Right lung (tissue), 2 donors: ENCODE measurements at regions not wholly inside any gene's neighbourhood (a gene's known extent, or its start where the extent isn't known, plus 50 kb on each side); places are given as distances from the start of the nearest gene placed in this dataset.
"Not testable (repeated sequence)": the region's sequence is repeated elsewhere in the genome, so short reads cannot be mapped to it uniquely, and the experiment has no call there.

Source experiments
- DNase-seq, 2 donors: peaks; one replicate each; pipeline ENCODE4 v3.0.0-alpha.2; 2013

DNA sequence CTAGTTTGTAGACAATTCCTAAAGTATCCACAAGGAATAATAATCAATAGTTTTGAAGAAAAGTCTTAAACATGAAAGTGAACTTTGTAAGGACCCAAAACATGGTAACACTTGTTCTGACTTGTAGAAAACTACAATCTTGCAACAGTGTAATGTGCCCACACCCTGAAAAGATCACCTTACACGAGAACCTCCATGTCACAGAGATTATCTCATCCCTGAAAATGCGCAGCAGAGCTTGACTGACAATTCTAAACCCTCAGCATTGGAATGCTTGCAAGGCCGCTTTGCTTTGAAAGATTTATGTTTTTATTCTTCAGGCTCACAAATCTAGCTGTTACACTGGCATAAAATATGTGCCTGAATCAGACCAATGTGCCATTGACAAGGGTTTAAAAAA is 346.6 kb downstream of the KLF13 start:
- not testable (repeated sequence) for DNase-seq

DNA sequence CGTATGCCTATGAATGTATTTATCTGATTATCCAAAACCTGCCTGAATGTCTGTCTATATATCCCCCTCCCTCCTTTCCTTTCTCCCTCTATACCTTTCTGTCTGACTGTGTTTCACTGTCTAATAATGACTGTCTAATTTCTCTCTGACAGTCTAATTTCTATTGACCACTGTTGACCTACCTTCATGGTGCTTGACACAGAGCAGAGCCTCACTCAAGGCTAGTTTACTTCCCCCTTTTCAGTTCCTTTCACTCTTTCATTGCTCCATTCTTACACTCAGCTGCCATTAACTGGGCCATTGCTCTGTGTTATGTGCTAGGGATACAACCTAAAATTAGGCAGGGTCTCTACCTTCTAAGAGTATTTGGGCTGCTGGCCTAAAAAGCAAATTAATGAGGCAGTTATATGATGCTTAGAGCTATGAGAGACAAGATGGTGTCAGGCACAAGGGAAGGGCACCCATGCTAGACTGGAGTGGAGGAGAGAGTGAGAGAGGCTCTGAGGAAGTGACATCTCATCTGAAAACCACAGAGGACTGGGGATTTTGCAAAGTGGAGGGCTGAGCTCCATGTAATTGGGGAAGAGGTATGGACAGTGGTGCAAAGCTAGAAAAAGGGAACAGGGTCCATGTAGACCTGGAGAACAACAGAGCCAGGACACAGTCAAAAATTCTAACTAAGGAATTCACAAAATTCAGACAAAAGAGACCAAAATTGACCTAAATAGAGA is 348.6 kb upstream of the CHRNA7 start:
- not testable (repeated sequence) for DNase-seq

DNA sequence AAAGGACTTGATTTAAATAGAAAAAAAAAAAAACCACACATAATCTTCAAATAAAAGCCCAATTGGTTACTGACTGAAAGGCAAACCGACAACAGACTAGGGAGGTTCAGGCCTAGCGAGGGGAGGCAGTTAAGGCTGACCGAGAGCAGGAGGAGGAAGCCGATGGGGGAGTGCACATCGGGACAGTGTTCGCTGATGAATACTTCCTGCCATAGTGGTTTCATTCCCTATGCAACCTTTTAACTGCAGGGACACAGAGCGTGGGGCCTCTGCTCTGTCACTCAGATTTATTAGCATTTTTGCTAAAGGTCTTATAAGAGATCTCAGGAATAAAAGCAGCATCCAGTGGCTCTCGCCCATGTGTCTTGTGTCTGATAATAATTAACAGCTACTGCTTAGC is 343.2 kb upstream of the CHRNA7 start:
- not testable (repeated sequence) for DNase-seq

DNA sequence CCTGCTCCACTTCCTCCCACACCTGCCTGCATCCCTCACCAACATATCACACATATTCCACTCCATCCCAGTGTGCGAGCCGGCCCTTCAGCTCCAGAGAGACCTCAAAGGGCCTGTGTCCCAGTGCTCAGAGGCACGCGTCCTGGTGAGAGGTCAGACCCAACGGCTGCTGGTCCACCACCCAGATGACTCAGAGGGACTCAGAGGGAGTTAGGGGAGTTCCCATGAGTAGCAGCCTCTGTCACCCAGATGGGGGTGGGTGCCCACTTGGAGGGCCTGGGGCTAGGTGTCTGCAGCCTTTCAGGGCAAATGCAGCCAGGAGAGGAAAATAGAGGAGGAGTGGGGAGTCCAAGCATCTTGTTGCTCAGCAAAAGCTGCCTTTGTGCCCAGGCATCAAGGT is 333.8 kb upstream of the CHRNA7 start:
- DNase-seq: not testable (repeated sequence)

DNA sequence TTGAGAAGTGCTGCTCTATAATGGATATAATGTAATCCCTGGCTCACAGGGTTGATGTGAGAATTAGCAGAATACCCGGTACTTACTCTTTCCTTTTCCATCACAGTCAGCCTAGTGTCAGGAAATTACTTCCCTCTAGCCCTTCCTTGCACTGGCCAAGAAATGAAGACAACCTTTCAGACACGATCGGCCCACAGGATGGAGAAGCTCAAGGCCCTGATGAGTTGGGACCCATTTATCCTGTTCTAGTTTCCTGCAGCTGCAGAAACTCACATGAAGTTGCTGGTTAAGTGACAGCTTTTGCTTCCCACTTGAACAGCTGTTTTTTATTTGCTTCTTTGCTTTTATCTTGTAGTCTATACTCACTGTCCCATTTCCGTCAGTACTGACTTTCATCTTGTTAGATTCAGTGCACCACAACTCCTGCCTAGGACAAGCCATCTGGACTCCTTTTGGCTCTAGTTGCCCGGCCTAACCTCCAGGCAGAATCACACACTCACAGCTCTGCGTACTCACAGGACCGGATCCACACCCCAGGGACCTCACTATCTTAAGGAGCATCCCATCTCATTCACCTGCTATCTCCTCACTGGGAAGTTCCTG is 325.1 kb upstream of the CHRNA7 start:
- DNase-seq: not testable (repeated sequence)

DNA sequence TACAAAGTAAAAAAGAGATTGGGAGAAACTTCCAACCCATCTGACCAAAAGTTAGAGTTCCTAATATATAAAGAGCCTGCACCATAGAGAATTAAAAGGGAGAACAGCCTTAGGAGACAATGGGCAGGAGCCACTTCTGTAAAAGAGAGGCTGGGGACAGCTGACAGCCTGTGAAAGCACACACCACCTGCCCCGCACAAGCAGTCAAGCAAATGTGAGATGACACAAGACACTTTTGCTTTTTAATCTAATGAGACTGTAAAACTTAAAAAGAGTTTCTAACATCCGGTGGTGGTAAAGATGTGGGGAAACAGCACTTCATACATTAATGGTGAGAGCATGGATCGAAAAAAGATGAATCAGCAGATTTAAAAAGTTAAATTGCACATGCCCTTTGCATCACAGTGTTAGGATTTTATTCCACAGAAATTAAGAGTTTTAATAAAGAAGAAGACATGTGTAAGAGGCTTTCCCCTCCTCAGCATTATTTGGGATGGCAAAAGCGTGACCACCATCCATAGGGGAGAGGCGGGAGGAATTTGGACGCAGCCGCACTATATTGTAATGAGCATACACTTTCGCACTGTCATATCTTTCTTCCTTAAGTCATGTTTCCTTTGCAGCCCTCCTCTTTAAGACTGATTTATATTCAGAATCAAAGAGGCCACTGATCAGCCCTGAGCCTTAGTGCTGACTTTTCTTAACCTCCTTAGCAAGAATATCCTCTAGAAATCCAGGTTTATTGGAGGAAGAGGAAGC is 322.2 kb upstream of the CHRNA7 start:
- DNase-seq: not testable (repeated sequence)

DNA sequence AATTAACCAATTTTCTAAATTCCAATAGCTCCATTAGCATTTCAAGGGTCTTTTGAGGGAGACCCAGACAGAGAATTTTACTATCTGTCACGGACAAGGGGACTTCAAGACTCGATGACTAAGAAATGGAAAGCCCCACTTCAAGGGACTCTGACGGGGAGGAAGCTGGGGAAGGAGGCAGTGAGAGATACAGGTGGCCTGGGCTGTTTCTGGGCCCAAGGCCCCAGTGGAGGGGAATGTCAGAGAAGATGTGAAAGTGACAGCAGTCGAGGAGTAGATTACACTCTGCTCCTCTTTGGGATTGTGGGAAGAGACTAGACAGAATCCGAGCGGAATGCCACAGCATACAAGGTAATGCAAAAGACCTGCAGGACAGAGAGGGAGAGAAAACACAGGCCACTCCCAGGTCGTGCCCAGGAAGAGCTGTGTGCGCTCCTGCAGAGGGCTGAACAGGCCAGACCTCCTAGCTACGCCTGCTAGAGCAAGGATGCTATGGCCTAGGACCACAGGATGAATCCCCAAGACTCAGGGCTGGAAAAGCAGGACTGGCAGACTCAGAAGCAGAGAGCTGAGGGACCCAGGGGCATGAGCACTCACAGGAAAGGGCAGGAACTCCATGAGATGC is 321.5 kb upstream of the CHRNA7 start:
- DNase-seq: not testable (repeated sequence)

DNA sequence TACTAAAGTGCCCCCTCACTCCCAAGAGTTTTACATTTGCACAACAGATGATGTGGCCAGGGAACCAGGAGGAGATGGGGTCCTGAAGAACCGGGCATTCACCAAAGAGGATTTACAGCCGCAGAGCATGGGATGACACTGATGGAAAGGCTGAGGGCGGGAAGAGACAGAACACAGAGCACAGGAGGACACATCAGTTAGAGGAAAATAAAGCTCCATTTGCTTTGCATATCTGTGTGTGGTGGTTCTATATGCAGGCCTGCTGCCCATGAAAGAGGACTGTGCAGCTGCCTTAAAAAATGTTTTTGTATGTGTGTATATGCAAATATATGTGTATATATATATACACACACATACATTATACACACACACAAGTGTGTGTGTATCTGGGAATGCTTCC is 320.8 kb upstream of the CHRNA7 start:
- not testable (repeated sequence) for DNase-seq

DNA sequence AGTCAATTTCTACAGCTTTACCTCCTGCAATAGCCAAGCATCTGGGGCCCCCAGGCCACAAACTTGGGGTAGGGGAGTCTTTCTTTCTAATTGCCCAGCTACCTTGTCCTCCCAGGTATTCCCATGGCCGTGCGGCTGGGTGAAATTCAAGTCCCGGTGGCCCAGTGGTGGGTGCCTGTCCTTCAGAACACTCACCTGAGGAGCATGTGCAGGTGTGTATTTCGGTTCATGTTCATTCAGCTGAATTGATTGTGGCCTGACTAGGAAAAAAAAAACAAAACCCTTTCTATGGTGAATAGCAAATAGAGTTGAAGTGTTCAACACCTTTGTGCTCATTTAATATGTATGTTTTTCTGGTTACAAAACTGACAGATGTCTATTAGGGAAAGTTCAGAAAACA is 319.5 kb upstream of the CHRNA7 start:
- DNase-seq: not testable (repeated sequence)

DNA sequence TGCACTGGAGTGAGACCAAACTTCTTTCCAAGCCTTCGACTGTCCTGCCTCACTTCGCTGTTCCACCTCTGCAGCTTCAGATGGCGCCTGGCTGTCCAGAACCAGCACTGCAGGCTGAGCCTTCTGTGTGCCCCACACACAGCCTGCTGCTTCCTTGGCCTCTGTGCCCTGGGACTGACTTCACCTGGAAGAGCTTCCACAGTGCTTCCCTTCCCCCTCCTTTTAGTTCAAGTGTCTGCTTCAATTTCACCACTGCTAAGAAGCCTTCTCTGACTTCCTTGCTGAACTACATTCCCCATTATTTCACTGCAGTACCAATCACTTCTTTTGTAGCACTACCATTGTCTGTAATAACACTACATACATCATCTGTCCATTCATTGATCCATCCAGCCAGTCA is 315.1 kb upstream of the CHRNA7 start:
- DNase-seq: not testable (repeated sequence)

DNA sequence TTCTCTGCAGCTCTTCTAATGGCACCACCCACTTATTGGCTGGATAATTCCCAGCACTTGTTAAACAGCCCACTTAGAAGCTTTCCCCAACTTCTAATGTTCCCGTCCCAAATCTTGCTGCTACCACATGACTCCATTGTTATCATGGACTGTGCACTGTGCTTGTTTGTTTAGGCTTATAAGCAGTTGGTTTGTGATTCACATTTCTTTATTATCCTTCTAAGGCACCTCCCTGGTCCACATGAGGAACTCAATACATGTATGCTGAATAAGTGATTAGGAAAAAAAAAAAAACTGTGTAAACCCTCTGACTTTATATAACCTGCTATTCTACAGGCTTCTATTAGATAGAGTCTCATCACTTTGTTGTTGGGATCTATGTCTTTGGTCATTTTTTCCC is 311.7 kb upstream of the CHRNA7 start:
- DNase-seq: not testable (repeated sequence)

DNA sequence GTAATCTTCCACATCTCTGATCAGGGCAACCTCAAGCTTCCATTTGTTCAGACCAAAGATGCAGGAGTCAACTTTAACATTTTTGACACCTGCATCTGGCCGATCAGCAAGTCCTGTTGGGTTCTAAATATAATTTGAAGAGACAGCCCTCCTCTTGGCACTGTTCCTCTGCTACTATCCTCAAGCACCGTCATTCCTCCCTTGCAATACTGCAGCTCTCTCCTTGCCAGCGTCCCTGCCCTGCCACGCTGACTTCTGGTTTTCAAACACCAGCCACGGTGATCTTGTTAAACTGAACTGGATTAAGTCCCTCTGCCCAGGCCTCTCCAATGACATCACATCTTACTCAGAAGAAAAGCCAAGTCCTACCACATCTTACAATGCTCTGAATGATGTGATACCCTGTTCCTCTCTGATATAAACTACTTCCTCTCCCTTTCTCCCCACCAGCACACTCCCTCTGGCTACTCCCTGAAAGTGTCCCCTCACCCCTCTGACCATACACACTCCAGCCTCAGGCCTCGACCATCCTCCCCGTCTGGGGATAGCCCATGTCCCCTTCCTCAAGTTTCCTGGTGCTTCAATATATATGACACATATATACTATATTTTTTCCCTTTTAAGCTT is 310.8 kb upstream of the CHRNA7 start:
- not testable (repeated sequence) for DNase-seq

DNA sequence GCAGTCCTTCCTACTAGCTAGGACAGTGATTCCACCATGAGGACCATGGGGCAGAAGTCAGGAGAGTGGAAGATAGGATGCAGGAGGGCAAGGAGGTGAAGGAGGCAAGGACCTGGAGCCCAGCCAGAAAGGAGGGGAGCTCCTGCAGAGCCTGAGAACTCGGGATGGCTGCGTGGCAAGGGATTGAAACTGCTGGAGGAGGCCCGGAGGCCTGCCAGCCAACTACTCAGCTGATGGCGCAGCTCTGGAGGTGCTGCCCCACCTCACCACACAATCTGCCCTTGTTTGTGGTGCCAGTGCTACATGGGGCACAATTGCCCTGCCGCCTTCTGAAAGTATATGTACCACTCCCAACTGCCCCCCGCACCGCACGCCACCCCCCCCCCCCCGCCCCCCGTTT is 307.3 kb upstream of the CHRNA7 start:
- DNase-seq: not testable (repeated sequence)

DNA sequence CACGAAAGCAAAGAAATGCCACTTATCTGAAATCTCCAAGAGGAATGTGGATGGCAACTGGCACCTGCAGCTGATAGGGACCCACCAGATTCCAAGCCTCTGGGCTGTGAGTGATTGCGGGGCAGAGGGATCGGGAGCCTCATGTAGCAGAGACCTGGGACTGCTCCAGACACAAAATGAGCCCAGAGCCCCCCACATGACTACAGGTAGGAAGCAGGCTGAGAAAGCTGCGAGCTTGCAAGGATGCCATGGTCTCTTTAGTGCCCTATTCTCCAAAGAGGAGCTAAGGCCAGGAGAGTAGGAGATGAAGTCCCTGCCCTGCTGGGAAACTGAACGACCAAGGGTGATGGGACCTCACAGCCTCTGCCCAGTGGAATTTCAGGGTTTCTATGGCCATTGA is 305.4 kb upstream of the CHRNA7 start:
- DNase-seq: not testable (repeated sequence)

DNA sequence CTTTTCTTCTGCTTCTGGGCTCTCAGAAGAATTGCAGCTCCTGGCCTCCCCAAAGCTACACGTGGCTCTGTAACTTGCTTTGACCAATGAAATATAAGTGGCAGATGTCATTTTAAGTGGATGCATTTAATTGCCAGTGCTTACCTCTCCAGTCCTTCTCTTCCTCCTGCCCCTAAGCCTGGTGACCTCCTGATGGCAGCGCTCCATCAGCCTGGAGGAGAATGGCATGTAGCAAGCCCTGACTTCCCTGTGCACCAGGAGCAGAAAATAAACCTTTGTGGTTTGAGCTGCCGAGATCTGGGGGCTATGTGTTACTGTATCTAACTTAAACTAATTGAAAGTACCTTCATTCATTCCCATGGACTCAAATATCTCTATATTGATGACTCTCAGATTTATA is 304.7 kb upstream of the CHRNA7 start:
- not testable (repeated sequence) for DNase-seq

DNA sequence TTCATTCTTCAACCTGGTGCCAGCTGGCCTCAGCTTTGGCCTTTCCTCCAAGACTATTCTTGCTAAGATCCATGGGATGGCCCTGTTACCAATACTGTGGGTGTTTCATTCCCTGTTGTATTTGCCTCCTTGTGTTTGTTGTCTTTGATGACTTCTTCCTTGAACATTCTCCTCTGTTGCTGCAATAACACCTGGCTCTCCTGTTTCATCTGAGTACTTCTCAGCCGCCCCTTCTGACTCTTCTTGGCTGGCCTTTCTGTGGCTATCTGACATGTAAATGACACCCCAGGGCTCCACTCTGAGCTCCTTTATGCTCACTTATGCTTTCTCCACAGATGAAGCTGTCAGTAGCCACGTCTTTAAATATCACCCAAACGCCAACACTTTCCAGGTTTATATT is 302.7 kb upstream of the CHRNA7 start:
- no peak for DNase-seq

DNA sequence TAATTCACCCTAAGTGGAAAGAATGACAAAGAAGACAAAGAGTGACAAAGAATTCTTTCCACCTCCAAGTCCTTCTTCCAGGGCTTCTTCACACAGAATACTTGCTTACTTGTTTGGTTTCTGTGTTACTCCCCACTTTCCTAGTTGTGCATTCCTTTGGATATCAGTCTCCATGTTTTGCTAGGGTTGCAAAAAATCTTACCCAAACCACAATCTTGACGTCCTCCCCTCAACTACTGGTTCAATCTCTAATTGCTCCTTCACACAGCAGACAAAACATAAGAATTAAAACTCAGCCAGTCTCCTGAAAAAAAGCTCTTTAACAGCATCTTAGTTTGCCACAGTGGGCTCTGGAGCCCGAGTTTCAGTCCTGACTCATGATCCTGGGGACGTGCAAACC is 297.6 kb upstream of the CHRNA7 start:
- DNase-seq: no peak

DNA sequence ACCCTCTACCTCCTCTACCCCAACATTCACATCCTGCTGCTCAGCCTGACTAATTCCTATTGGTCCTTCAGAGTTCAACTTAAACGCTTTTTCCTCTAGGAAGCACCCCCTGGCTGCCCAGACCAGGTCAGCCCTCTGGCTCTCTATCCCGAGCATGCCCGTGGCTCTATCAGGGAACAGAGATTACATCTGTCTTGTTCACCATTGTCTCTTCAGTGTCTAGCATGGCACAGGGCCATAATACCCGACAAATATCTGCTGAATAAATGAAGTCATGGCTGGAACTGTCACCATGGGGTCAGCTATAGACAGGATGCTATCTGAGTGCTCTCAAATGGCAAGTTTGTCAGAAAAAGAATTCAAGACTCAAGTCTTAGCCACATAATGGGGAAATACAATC is 296.9 kb upstream of the CHRNA7 start:
- no peak for DNase-seq

DNA sequence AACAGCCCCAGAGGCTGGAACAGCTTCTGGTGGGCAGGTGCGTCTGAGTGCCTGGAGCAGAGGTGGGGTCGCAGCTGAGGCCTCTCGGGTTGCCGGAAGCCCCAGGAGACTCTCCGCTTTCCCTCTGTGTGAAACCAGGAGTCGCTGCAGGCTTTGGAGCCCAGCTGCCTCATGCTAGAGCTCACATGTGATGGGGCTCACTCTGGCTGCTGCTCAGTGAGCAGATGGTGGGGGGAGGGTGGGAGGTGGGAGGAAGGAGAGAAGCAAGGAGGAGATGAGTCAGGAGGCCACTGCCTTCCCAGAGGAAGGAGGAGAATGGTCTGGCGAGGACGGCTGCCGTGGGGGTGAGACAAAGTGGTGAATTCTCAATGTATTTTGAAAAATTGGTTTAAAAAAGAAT is 290.1 kb upstream of the CHRNA7 start:
- no peak for DNase-seq

DNA sequence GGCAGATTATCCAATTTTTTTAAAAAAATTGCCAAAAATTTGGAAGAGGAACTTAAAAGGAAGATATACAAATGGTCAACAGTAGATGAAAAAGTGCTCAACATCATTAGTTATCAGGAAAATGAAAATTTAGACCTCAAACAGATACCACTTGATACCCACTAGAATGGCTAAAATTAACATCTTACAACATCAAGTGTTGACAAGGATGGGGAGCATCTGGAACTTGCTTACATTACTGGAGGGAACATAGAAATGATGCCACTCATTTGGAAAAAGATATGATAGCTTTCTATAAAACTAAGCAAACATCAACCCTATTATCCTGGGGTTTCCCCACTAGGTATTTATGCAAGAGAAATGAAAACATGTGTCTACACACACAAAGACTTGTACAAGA is 284.5 kb upstream of the CHRNA7 start:
- DNase-seq: no peak

DNA sequence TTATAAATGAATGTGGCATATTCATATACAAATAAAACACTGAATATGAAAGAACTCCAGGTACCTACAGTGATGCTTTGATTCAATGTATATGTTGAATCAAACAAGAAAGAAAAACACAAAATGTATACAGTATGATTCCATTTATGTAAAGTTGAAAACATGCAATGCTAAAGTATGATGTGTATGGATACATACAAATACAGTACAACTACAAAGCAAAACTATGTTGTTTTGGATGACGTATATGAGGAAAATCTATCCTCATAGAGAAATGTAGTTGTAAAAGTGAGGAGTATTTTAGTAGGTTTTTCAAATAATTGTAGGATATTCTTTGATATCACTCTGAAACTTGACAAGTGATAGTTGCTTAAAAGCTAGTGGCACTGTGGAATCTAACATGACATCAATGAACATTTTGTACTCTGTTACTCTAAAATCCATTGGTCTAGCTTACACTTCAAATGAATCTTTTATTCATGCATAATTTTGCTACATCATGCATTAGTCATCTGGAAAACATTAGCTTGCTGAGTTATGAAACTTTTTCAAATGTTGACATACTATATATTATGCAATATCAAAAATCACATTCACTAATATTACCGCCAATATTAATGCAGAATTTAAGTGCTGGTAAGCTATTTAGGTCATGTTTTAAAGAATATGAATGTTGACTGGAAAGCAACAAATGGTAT is 278.1 kb upstream of the CHRNA7 start:
- no peak for DNase-seq
